ENCODE measurements at regions not wholly inside any gene's neighbourhood (a gene's known extent, or its start where the extent isn't known, plus 50 kb on each side); places are given as distances from the start of the nearest gene placed in this dataset.

GRCh38 chr10:6309816-6310215 lies 107.1 kb downstream of the PFKFB3 start (continued):
- TF ChIP-seq, protein P1, sequence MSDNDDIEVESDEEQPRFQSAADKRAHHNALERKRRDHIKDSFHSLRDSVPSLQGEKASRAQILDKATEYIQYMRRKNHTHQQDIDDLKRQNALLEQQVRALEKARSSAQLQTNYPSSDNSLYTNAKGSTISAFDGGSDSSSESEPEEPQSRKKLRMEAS (IDR thresholded peaks at IDR 0.05), result no peak

All from H1 (cell line).